ENCODE measurements at regions not wholly inside any gene's neighbourhood (a gene's known extent, or its start where the extent isn't known, plus 50 kb on each side); places are given as distances from the start of the nearest gene placed in this dataset.

DNA sequence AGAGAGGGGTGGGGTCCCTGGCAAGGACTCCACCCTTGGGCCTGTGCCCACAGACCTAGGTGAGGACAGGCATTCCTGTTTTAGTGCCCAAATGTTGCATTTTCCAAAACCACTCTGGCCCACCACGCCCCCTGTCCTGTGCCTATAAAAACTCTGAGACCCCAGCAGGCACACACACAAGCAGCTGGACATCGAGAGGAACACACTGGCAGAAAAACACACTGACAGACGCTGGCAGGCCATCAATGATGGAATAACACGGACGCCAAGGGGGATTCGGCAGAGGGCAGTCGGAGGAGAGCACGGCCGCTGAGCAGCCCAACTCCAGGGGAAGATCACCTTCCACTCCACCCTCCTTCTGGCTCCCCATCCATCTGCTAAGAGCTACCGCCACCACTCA, 386.9 kb upstream of the AUTS2 start:
- TF ChIP-seq EP300 (IDR thresholded peaks at IDR 0.05) = no peak
- TF ChIP-seq POLR2AphosphoS5 (IDR thresholded peaks at IDR 0.05) = no peak
- TF ChIP-seq, protein P1, sequence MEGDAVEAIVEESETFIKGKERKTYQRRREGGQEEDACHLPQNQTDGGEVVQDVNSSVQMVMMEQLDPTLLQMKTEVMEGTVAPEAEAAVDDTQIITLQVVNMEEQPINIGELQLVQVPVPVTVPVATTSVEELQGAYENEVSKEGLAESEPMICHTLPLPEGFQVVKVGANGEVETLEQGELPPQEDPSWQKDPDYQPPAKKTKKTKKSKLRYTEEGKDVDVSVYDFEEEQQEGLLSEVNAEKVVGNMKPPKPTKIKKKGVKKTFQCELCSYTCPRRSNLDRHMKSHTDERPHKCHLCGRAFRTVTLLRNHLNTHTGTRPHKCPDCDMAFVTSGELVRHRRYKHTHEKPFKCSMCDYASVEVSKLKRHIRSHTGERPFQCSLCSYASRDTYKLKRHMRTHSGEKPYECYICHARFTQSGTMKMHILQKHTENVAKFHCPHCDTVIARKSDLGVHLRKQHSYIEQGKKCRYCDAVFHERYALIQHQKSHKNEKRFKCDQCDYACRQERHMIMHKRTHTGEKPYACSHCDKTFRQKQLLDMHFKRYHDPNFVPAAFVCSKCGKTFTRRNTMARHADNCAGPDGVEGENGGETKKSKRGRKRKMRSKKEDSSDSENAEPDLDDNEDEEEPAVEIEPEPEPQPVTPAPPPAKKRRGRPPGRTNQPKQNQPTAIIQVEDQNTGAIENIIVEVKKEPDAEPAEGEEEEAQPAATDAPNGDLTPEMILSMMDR (IDR thresholded peaks at IDR 0.05) = no peak
- TF ChIP-seq POLR2A (IDR thresholded peaks at IDR 0.05; ENCODE audit: low read depth) = no peak

Measured in esophagus muscularis mucosa (tissue), 4 donors.